ENCODE measurements at regions not wholly inside any gene's neighbourhood (a gene's known extent, or its start where the extent isn't known, plus 50 kb on each side); places are given as distances from the start of the nearest gene placed in this dataset.

DNA sequence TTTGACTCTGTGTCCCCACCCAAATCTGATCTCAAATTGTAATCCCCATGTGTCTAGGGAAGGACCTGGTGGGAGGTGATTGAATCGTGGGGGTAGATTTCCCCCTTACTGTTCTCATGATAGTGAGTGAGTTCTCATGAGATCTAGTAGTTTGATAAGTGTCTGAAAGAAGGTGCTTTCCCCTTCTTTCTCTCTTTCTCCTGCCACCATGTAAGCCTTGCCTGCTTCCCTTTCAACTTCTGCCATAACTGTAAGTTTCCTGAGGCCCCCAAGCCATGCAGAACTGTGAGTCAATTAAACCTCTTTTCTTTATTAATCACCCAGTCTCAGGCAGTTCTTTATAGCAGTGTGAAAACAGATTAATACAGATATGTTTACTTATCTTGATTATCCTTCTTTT is 266.5 kb upstream of the GYPC start:
- DNase-seq (ENCODE audit: low spot score), result no peak

DNA sequence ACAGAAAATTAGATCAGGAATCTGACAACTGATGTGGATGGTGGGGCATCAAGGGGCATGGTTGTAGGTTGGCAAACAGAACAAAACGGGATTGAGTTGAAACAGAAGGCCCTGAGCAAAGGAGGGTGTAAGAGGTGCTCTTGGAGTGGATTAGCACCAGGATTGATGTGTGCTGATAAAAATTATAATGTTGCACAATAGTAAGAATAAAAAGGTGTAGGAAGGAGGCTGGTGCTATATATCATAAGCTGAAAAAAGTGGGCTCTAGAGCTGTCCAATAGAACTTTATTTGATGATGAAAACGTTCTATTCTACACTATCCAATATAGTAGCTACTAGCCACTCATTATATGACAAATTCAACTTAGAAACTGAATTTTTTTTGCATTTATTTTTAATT is 263.1 kb upstream of the GYPC start:
- no peak for DNase-seq (ENCODE audit: low spot score)

DNA sequence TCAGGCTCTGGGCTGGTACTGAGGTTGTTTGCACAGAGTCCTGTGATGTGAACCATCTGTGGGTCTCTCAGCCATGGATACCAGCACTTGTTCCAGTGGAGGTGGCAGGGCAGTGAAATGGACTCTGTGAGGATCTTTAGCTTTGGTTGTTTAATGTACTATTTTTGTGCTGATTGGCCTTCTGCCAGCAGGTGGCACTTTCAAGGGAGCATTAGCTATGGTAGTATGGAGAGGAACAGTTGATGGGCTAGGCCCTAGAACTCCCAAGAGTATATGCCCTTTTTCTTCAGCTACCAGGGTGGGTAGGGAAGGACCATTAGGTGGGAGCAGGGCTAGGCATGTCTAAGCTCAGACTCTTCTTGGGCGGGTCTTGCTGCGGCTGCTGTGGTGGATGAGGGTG is 257.0 kb upstream of the GYPC start:
- no peak for DNase-seq (ENCODE audit: low spot score)

DNA sequence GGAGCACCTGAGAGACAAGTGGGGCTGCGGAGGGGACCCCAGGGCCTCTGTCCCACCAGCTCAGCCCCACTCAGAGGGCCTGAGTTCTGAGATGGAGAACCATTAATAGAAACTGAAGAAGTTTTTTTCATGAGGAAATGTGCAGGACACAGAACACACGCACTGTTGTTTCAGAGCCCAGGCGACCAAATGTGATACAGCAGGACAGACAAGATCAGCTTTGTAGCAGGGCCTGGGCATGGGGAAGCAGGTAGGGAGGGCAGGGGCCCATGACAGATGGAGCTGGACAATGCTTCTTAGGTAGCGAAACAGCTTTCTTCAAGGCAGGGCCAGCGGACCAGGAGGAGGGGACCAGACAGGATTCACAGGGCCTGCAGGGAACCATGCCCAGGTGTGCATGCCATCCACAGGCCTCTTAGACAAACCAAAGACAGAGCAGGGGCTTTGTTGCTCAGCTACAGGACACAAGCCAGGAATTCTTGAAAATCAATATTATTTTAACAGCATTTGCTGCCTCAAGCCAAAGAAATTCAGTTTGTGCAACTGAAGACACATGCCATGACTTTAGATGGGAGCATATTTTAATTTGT is 252.8 kb upstream of the GYPC start:
- DNase-seq (ENCODE audit: low spot score), result no peak

DNA sequence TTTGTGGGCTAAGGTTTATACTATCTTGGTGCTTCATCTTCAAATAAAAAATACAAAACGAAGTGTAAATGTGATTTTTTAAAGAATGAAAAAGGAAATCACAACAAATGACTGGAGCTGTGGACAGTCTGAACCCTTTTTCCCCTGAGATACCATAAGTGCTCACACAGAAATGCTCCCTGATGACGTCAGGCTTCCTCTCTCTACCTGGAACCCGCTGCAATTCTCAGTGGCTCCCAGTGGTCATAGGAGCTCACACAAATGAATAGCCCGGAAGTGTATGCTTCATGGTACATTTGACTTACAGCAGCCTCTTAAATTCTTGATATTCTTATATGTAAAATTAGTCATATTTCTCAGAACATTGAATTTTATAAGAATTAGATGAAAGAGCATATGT is 249.7 kb upstream of the GYPC start:
- DNase-seq (ENCODE audit: low spot score), result no peak

DNA sequence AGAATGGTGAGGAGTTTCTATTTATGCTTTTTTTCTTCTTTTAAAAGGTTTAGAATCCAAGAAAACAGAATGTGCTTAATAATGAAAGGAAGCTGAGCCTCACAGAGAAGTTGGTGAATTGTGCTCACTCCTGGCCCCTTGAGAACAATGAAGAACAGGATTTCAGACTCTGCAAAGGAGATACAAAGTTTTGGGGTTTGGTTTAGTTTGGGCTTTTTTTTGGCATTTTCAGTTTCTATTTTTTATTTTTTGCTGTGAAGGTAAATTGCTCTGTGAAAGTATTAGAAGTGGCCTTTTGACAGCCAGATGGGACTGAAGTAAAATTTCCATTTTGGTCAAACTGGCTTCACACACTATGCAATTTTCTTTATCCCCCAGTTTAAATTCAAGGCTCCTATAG is 247.3 kb upstream of the GYPC start:
- DNase-seq (ENCODE audit: low spot score), result no peak

DNA sequence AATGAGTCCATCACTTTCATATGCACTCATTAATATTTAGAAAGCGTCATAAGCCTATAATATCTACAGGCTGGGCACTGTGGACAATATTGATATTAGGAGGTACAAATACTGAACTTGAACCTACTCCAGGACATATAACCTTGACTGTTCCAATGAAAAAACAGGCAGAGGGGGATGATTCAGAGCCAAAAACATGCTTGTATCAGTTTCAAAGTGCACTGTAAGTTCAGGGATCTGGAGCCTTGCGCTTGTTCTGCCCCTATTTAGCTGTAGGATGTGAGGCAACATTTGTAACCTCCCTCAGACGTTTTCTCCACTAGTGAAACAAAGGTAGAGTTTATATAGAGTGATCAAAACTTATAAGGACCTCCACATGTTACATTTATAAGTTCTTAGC is 246.1 kb upstream of the GYPC start:
- DNase-seq (ENCODE audit: low spot score), result no peak

DNA sequence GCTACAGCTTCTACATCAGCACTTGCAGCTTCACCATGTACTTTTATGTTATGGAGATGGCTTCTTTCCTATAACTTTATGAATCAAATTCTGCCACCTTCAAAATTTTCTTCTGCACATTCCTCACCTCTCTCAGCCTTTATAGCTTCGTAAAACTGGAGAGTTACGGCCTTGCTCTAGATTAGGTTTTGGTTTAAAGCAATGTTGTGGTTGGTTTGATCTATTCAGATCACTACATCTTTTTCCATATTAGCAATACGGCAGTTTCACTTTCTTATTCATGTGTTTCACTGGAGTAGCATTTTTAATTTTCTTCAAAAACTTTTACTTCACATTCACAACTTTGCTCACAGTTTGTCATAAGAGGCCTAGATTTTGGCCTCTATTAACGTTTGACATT is 242.9 kb upstream of the GYPC start:
- DNase-seq (ENCODE audit: low spot score), result no peak

DNA sequence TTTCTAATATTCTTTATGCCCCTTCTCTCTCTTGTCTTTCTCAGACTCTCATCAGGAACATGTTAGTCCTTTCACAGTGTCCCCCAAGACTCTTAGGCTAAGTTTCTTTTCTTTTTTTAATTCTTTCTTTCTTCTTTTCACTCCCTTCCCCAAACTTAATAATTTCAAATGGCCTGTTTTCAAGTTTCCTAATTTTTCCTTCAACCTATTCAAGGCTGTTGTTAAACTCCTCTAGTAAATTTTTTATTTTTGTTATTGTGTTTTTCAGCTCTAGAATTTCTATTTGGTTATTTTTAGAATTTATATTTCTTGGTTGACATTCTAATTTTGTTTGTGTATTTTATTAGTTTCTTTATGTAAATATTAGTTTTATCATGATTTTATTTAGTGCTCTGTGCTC is 236.6 kb upstream of the GYPC start:
- DNase-seq (ENCODE audit: low spot score), result no peak

DNA sequence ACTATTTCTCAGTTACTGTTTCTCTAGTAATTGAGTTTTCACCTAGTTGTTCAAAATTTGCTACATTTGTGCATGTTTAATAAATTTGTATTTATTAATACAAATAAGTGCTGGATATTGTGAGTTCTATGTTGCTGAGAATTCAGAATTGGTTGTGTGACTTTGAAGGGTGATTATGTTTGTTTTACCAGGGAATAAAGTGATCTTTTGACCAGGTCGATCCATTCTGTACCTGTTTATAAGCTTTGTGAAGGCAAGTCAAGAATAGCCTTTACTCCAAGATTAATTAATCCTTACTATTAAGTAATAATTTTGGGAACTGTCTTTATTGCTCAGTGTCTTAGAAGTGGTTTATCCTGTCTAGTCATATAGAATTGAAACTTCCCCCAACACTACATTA is 230.0 kb upstream of the GYPC start:
- no peak for DNase-seq (ENCODE audit: low spot score)

DNA sequence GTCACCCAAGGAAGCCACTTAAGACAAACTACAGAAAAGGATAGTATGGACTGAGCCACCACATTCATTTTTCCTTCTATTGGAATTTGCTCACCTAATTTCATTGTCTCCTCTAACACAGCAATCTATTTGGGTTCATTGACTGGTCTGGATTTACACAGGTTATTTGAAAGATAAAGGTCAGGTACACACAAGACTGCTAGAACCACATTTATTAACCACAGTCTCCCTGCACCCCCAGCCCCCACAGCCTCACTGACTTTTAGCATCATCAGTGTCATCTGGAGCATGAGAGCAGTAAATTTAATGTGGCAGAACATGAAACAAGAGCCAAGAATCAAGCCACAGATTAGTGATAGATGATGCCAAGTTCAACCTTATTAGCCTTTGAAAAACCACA is 226.9 kb upstream of the GYPC start:
- no peak for DNase-seq (ENCODE audit: low spot score)

DNA sequence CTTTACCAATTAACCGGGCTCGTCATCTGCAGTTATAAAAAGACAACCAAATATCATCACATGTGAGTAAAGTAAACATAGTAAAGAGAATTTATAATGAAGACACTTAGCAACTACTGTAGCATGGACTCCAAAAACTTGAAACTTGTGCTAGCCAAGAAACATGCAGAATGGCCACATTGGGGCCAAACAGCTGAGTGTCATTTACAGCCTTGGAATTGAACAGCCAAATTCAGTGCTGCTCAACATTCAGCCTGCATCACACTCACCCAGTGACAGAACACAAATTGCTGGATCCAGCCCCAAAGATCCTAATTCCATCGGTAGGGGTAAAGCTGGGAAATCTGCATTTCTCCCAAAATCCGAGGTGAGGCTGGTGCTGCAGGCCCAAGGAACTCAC is 224.8 kb upstream of the GYPC start:
- DNase-seq (ENCODE audit: low spot score), result no peak

DNA sequence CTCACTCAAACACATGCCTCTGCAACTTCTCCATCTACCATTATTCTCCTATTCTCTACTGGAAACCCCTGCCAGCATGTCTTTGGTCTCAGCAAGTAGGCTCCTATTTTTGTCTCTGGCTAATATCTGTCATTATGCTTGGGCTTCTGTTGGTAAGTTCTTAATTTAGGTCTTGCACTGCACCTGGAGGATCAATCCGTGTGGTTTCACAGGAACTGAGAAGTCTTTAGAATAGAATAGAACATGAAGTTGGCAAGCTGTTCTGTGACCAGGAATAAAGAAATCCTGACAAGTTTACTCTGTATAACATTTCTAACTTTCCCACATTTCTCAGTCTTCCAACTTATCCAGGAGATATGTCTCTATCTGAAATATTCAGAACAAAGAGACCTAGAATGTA is 219.5 kb upstream of the GYPC start:
- DNase-seq (ENCODE audit: low spot score), result no peak

DNA sequence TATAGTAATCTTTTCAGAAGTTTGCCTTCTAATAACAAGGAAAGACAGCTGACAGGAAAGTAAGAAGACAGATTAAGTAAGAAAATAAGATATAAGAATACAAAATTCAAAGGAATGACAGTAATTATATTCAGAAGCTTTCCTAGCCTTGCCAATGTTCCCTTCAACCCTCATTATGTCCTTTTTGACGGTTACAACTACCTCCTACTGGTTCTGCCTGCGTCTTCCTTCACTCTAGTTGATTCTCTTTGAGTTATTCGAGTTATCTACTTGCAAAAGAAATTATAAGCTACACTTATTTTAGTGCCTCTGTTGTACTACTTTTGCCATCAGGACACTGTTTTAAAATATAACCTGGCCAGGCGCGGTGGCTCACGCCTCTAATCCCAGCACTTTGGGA is 218.9 kb upstream of the GYPC start:
- no peak for DNase-seq (ENCODE audit: low spot score)

DNA sequence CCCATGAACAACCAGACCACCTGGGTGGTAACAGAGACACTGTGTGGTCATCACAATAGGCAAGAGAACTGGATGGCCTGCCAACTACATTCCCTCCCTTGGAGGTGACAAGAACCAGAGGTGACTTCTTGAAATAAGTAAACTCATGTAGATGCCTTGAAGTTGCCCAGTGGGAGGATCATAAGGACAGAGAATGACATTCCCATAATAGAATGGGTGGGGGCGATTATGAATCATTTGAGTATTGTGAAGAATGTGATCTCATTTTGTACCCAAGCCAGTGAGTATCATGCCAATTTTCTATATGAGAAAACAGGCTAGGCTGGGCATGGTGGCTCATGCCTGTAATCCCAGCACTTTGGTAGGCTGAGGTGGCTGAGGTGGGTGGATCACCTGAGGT is 211.4 kb upstream of the GYPC start:
- no peak for DNase-seq (ENCODE audit: low spot score)

DNA sequence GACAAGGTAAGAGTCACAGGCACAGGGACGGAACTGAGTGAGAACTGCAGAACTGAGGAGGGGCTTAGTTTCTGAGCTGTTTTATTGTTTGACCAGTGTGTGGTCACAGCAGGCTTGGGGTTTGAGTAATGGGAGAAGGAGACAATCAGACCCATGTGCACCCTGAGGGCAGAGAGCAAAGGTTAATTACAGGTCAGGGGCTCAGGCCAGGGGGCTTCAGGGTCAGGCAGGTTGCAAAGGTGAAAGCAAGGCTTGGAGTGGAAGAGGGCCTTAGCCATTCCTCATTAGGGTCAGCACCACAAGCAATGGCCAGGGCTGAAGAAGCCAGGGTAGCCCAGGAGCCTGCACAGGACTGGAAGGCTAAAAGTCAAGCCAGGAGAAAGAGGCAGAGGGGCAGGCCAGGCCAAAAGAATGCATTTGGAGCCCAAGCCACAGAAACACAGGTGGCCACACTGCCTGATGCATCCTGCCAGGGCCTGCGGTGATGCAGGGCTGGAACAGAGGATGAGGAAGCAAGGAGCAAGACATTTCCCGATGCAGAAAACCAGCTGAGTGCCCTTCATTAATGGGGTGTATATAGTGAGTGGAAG is 209.8 kb upstream of the GYPC start:
- DNase-seq (ENCODE audit: low spot score), result no peak

DNA sequence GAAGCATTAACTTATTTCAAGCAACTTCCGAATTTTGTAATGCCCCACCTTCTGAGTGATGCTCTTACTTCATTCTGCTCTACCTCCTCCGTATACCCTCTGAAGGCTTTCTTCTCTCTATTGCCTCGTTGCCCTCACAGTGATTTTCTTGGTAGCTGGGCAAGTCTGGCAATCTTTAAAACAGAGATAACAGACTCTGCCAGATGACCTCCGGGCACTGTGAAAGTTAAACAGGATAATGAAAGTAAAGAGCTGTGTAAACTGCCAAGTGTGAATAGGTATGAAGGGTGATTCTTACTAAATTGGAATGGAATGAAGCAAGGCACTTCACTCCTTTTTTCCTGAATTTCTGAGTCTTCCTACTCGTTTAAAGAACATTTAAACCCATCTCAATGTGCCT is 207.3 kb upstream of the GYPC start:
- no peak for DNase-seq (ENCODE audit: low spot score)

DNA sequence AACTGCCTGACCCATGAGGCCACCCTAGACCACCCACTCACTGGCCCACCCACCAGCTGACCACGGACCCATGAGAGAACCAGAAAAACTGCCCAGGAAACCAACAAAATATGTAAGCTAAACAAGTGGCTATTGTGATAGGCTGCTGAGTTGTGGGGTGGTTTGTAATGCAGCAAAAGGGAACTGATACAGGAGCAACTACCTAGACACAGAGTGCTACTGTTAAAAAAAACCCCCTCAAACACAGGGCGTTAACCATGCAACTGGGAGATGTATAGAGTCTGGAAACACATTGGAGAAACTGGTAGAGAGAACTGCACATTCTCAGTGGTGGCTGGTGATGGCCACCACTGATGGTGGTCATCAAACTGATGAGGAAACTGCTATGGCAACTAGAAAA is 206.3 kb upstream of the GYPC start:
- DNase-seq (ENCODE audit: low spot score), result no peak

DNA sequence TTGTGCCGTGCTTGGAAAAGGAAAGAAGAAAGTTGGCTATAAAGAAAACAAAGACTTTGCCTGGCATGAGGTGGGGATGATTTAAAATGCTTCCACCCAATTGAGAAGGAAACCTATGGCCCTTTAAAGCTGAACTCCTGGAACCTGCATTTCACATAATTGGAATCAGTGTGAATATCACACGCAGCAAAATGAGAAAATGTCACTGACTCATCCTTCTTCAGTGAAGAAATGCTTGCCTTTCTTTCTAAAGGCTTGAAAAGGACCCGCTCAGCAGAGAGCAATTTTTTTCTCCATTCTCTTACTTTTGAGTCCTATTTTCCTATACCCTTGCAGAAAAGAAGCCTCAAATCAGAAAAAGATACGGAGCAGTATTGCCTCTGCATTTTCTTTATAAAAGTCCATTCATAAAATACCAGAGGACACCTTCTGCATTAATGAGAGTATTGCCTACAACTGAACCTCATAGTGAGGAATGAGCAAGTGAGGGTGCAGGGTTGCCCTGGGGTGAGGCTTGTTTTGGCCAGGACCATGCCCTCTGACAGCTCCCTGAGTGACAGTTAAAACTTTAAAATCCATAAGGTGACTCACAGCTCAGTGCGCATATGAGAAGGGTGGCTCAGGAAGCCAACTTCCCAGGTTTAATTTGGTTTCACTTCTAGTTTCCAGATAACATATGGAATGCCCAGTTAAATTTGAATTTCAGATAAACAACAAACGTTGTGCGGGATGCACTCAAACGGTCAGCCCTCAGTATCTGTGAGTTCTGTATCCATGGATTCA is 191.9 kb upstream of the GYPC start:
- DNase-seq (ENCODE audit: low spot score), result no peak

DNA sequence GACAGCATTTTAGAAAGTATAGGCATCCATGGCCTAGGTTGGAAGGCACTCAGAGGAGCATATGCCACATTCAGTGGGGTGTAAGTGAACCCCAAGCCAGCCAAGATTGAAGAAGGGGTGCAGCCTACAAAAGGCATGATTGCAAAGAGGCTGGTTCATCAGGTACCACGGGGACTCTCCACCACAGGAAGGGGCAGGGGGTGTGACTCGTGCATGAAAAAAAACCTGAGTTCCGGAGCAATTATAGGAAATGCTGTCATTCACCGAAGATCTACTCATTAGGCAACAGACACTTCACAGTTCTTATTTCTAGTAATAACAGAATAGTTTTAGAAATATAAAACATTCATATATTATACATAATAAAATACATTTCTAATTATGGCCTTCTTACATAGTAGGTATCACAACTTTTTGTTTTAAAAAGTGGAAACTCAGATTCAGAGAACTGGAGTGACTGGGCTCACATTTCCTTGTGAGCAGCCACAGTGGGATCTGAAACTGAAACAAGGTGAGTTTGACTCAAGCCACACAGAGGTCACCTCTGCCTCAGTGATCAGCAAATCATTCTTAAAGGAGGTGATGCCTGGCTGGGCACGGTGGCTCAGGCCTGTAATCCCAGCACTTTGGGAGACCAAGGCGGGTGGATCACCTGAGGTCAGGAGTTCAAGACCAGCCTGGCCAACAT is 188.4 kb upstream of the GYPC start:
- DNase-seq (ENCODE audit: low spot score), result no peak

DNA sequence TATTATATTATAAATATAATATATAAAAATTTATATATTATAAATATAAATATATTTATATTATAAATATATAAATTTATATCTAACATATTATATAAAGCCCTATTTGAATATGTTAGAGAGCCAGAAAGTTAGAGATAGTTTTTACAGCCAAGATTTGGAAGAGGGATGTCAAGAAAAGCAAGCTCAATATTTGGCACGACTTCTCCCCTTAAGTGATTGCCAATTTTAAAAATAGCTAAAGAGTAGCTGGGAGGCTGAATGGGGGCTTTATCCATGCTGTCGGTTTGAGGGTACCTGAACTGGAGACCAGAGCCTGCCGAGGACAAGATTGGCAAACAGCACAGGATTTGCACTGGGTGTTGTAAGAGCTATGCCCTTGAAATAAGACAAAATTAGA is 180.9 kb upstream of the GYPC start:
- DNase-seq (ENCODE audit: low spot score), result no peak

DNA sequence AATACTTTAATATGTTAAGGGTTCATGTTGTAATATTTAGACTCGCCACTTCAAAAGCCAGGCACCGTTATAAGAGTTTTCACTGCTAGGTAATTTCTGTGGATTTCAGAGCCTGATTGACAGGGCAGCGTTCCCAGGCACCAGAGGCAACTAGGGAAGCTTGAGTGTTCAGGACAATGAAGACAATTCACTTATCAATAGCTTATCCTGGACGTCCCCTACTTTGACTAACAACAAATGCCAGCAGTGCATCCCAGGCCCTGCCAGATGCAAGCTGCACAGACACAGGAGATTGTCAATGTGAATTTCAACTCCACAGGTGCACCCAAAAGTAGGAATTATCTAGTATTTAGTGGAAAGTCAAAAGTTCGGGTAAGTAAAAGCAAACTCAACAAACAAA is 179.3 kb upstream of the GYPC start:
- DNase-seq (ENCODE audit: low spot score), result no peak

DNA sequence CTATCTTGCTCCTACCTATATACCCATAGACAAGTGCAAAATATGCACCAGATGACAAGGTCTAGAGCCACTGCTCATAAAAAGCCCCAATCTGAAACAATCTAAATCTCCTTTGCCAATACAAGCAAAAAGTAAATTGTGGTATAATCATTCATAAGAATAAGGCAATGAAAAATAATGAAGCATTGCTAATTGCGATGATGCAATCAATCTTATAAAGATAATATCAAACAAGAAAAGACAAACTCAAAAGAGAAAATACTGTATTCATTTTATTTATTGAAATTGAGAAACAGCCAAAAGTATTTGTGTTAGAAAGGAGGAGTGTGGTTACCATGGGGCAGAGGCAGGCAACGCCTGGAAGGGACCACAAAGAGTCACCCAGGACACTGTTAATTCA is 175.9 kb upstream of the GYPC start:
- DNase-seq (ENCODE audit: low spot score), result no peak

Measured in pons (tissue), 1 donor.